Stomach (tissue), 4 donors: ENCODE measurements at regions not wholly inside any gene's neighbourhood (a gene's known extent, or its start where the extent isn't known, plus 50 kb on each side); places are given as distances from the start of the nearest gene placed in this dataset.

Experiments
- CTCF ChIP-seq, 7 experiments: fragments of 450-650 bp in 4 of 7; fragments of 200-600 bp in 3 of 7; sonication (generic) in 3 of 7; IDR thresholded peaks; one replicate each; pipeline ENCODE4 v1.5.1; 2016 to 2019; ENCODE audit warnings: antibody characterized with exemption in 7 of 7, control low read depth in 2 of 7, mild to moderate bottlenecking in 1 of 7
- EP300 ChIP-seq: sonication (generic); formaldehyde crosslinking; IDR thresholded peaks from one replicate; pipeline ENCODE4 v1.6.1; 2017; ENCODE audit warnings: antibody characterized with exemption
- POLR2A ChIP-seq, 4 donors: fragments of 450-650 bp; IDR thresholded peaks; one replicate each; pipeline ENCODE4 v1.6.1; 2016; ENCODE audit warnings: antibody characterized with exemption in 4 of 4, control low read depth in 2 of 4, mild to moderate bottlenecking in 1 of 4, moderate library complexity in 1 of 4
- POLR2AphosphoS5 ChIP-seq, 3 donors: sonication (generic); formaldehyde crosslinking; IDR thresholded peaks; one replicate each; pipeline ENCODE4 v1.6.1; 2016; ENCODE audit warnings: antibody characterized with exemption in 3 of 3

GRCh38 chr3:163462446-163462845 lies 1615.8 kb downstream of the SI start:
- no peak for TF ChIP-seq CTCF (IDR thresholded peaks at IDR 0.05)
- no peak for TF ChIP-seq POLR2A (IDR thresholded peaks at IDR 0.05)
- no peak for TF ChIP-seq POLR2AphosphoS5 (IDR thresholded peaks at IDR 0.05)
- TF ChIP-seq EP300: no peak
